ENCODE measurements at regions not wholly inside any gene's neighbourhood (a gene's known extent, or its start where the extent isn't known, plus 50 kb on each side); places are given as distances from the start of the nearest gene placed in this dataset.

DNA sequence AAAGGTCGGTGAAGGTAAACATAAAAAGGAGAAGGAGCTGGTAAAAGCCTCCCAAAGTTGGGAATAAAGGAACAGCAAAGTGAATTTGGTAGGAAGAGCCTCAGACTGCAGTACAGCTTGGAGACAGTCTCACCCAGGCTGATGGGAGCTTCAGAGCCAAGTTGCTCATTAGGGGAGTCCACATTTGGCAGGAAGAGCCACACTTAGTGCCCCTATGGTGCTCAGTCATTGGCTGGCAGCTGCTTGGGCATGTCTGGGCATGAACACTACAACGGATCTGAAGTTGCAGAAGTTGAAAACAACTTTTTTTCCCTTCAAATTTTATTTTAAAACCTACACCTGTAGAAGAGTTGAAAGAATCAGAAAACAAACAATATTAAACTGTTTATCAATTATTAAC, 2497.3 kb downstream of the ARAP2 start:
- H3K27ac ChIP-seq: no peak overlapping the region
- H3K27me3 ChIP-seq: no peaks in the 10 kb centered on the region
- H3K9me3 ChIP-seq (ENCODE audit: low read depth): no peaks in the 10 kb centered on the region
- no peak overlapping the region for H3K4me3 ChIP-seq
- DNase-seq (ENCODE audit: low read depth in 1 of 2, low spot score in 1 of 2): no peak
- TF ChIP-seq, protein P1, sequence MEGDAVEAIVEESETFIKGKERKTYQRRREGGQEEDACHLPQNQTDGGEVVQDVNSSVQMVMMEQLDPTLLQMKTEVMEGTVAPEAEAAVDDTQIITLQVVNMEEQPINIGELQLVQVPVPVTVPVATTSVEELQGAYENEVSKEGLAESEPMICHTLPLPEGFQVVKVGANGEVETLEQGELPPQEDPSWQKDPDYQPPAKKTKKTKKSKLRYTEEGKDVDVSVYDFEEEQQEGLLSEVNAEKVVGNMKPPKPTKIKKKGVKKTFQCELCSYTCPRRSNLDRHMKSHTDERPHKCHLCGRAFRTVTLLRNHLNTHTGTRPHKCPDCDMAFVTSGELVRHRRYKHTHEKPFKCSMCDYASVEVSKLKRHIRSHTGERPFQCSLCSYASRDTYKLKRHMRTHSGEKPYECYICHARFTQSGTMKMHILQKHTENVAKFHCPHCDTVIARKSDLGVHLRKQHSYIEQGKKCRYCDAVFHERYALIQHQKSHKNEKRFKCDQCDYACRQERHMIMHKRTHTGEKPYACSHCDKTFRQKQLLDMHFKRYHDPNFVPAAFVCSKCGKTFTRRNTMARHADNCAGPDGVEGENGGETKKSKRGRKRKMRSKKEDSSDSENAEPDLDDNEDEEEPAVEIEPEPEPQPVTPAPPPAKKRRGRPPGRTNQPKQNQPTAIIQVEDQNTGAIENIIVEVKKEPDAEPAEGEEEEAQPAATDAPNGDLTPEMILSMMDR (IDR thresholded peaks at IDR 0.05; ENCODE audit: low read depth, low read length): no peak
- no peaks in the 10 kb centered on the region for H3K4me1 ChIP-seq (ENCODE audit: low read depth)
- no peaks in the 10 kb centered on the region for H3K36me3 ChIP-seq

DNA sequence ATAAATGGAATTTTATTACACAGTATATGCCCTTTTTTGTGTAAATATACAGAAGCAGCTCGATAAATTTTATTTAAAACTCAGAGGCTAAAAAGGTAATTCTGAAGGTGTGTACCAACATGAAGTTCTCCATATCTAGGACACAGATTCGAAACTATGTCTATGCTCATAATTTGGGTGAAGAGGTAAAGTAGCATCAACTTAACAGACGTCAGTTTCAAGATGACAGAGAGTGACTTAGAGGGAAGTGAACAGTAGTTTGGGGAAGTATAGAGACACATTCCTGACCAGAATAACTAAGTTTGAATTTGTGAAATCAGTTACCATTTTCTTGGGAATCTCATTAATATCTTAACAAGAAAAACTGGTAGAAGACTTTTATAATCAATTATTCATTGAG, 2493.3 kb downstream of the ARAP2 start:
- no peak overlapping the region for H3K27ac ChIP-seq
- no peaks in the 10 kb centered on the region for H3K9me3 ChIP-seq (ENCODE audit: low read depth)
- H3K36me3 ChIP-seq: no peaks in the 10 kb centered on the region
- DNase-seq (ENCODE audit: low read depth in 1 of 2, low spot score in 1 of 2): no peak
- TF ChIP-seq, protein P1 (IDR thresholded peaks at IDR 0.05; ENCODE audit: low read depth, low read length): no peak
- no peaks in the 10 kb centered on the region for H3K4me1 ChIP-seq (ENCODE audit: low read depth)
- no peaks in the 10 kb centered on the region for H3K27me3 ChIP-seq
- no peak overlapping the region for H3K4me3 ChIP-seq

DNA sequence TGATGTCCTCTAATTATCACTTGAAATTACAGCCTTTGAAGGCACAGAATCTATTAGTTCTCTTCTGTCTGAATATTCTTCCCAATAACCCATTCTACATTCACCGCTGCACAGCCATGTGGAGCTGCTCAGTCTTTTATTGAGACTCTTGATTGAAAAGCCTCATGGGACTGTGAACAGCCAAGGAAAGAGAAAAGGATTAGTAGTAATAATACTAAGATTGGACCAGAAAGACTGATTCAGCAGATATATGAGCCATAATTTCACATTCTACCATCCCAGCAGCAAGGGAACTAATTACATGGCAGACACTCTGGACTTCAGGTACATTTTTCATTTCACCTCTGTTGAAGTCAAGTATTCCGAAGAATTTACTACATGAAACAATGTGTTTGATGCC, 2471.7 kb downstream of the ARAP2 start:
- TF ChIP-seq, protein P1 (IDR thresholded peaks at IDR 0.05; ENCODE audit: low read depth, low read length): no peak
- Histone ChIP-seq H3K36me3 (no peaks in the 10 kb centered on the region), H3K4me3 (no peak overlapping the region), H3K27me3 (no peaks in the 10 kb centered on the region), H3K4me1 (ENCODE audit: low read depth) (no peaks in the 10 kb centered on the region), H3K9me3 (ENCODE audit: low read depth) (no peaks in the 10 kb centered on the region), H3K27ac (no peak overlapping the region)
- no peak for DNase-seq (ENCODE audit: low read depth in 1 of 2, low spot score in 1 of 2)

DNA sequence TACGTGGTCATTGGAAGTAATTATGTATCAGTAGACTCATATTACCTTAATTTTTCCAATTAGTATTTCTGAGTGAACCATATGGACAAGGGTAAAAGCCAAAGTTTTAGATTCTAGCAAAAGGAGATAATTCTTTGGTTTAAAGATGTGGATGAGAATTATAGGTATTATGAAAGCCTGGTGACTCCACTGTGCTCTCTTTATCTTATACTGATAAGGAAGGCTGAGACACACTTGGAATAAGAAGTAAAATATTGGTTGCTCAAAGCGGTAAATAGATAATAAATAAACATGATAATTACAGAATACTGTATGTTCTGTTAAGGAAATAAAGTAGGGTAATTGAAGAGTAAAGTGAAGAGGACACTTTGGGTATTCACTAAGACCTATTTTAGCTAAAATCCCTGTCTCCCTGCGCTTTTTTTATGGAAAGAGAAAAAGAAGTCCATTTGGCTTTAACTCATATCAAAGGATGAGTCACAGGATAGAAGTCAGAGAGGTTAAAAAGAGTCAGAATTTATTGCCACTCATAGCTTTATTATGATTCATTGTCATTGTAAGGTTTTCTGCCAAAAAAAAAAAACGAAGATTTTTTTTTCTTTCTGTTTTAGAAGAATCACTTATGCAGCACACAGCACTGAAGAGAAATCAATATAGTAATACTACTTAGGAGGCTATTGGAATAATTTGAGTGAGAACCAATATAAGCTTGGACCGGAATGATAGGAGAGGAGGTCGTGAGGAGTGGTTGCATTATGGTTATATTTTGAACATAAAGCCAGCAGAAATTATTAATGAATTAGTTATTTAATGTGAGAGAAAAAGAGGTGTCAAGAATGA, 2463.1 kb downstream of the ARAP2 start:
- TF ChIP-seq, protein P1 (IDR thresholded peaks at IDR 0.05; ENCODE audit: low read depth, low read length): no peak
- H3K9me3 ChIP-seq (ENCODE audit: low read depth): no peaks in the 10 kb centered on the region
- H3K4me3 ChIP-seq: no peak overlapping the region
- H3K4me1 ChIP-seq (ENCODE audit: low read depth): no peaks in the 10 kb centered on the region
- no peak overlapping the region for H3K27ac ChIP-seq
- DNase-seq (ENCODE audit: low read depth in 1 of 2, low spot score in 1 of 2): peak in 1 of 2 donors; percentile 51
- H3K27me3 ChIP-seq: no peaks in the 10 kb centered on the region
- H3K36me3 ChIP-seq: no peaks in the 10 kb centered on the region

DNA sequence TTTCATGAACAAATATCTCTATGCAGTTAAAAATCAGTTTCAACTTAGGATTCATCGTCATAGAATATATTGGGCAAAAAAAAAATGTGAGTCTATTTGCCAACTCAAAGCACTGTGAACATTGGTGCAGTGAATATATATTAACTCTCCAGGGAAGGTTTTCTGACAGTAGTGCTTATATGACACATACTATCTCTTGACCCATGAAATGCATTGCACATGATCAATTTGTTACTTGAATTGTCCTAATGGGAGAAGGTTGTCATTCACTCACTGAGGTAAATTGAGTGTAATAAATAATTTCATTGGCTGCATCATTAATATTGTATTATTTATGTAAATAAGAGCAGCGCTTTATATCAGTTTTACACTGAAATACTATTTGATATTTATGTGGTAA, 2458.5 kb downstream of the ARAP2 start:
- Histone ChIP-seq H3K4me3 (no peak overlapping the region), H3K4me1 (ENCODE audit: low read depth) (no peaks in the 10 kb centered on the region), H3K27ac (no peak overlapping the region), H3K9me3 (ENCODE audit: low read depth) (no peaks in the 10 kb centered on the region), H3K36me3 (no peaks in the 10 kb centered on the region), H3K27me3 (no peaks in the 10 kb centered on the region)
- no peak for DNase-seq (ENCODE audit: low read depth in 1 of 2, low spot score in 1 of 2)
- TF ChIP-seq, protein P1 (IDR thresholded peaks at IDR 0.05; ENCODE audit: low read depth, low read length): no peak
